SK-N-SH (cell line): ENCODE measurements at regions not wholly inside any gene's neighbourhood (a gene's known extent, or its start where the extent isn't known, plus 50 kb on each side); places are given as distances from the start of the nearest gene placed in this dataset.

Experiments
- CTCF ChIA-PET: fragments of 300-600, 350-600 bp; formaldehyde crosslinking; extraction: SDS; loops from one replicate; lab custom pipeline; 2021; lab: Yijun Ruan, JAX
- POLR2A ChIA-PET: fragments of 350-600 bp; sonication (Branson Sonifier 250); formaldehyde crosslinking; extraction: SDS; loops from one replicate; lab custom pipeline; 2020; ENCODE audit warnings: antibody characterized with exemption, inconsistent platforms; lab: Yijun Ruan, JAX
- DNase-seq: peaks from one replicate; pipeline ENCODE4 v3.0.0; 2012
- H2AFZ ChIP-seq: fragments of 200-600 bp; sonication (generic); 2 replicates; pipeline ENCODE4 v1.8.1; 2016; ENCODE audit warnings: antibody characterized with exemption, mild to moderate bottlenecking, low read depth
- H3F3A ChIP-seq: fragments of 200-600 bp; sonication (generic); replicated peaks from 2 replicates; pipeline ENCODE3; 2016; ENCODE audit warnings: antibody characterized with exemption, mild to moderate bottlenecking; ENCODE audit not compliant: insufficient read depth
- H3K27ac ChIP-seq, 2 experiments: fragments of 200-500 bp in 1 of 2; fragments of 200-600 bp in 1 of 2; sonication (Bioruptor generic) in 1 of 2; sonication (generic), shearing (Covaris generic) in 1 of 2; 2 replicates each; pipeline versions ENCODE4 v1.5.1 to v1.6.1; 2014 to 2016; ENCODE audit warnings: low read depth in 2 of 2, inconsistent platforms in 1 of 2, low read length in 1 of 2, mild to moderate bottlenecking in 1 of 2, mixed read lengths in 1 of 2
- H3K27me3 ChIP-seq: fragments of 200-600 bp; sonication (generic), shearing (Covaris generic); 2 replicates; pipeline ENCODE4 v1.6.1; 2016; ENCODE audit warnings: mixed run types; ENCODE audit not compliant: insufficient read depth
- H3K36me3 ChIP-seq, 2 experiments: fragments of 200-500 bp in 1 of 2; fragments of 200-600 bp in 1 of 2; sonication (Bioruptor generic) in 1 of 2; sonication (generic) in 1 of 2; replicated peaks in 1 of 2; 2 replicates each; pipeline versions ENCODE3 to v1.5.1; 2014 to 2016; ENCODE audit warnings: low read length in 1 of 2, mild to moderate bottlenecking in 1 of 2; ENCODE audit not compliant: insufficient read depth in 2 of 2, control insufficient read depth in 1 of 2
- H3K4me1 ChIP-seq, 2 experiments: fragments of 200-500 bp in 1 of 2; fragments of 200-600 bp in 1 of 2; sonication (Bioruptor generic) in 1 of 2; sonication (generic), shearing (Covaris generic) in 1 of 2; 2 replicates each; pipeline versions ENCODE4 v1.5.1 to v1.6.1; 2014 to 2016; ENCODE audit warnings: low read depth in 1 of 2, low read length in 1 of 2, mixed run types in 1 of 2; ENCODE audit not compliant: insufficient read depth in 2 of 2, control insufficient read depth in 1 of 2
- H3K4me2 ChIP-seq: fragments of 200-600 bp; sonication (generic), shearing (Covaris generic); 2 replicates; pipeline ENCODE4 v1.6.1; 2017; ENCODE audit warnings: mixed run types
- H3K4me3 ChIP-seq, 2 experiments: fragments of 200-500 bp in 1 of 2; fragments of 200-600 bp in 1 of 2; sonication (Bioruptor generic) in 1 of 2; sonication (generic), shearing (Covaris generic) in 1 of 2; 2 replicates each; pipeline versions ENCODE4 v1.5.1 to v1.8.1; 2014 to 2016; ENCODE audit warnings: low read depth in 2 of 2, inconsistent platforms in 1 of 2, low read length in 1 of 2, mild to moderate bottlenecking in 1 of 2, mixed read lengths in 1 of 2, moderate library complexity in 1 of 2
- H3K79me2 ChIP-seq: fragments of 200-600 bp; sonication (generic); 2 replicates; pipeline ENCODE4 v1.8.1; 2017; ENCODE audit warnings: mild to moderate bottlenecking; ENCODE audit not compliant: insufficient read depth
- H3K9ac ChIP-seq: fragments of 200-600 bp; sonication (generic); 2 replicates; pipeline ENCODE4 v1.6.1; 2017; ENCODE audit warnings: mixed run types
- H3K9me2 ChIP-seq: fragments of 200-600 bp; sonication (generic); 2 replicates; pipeline ENCODE4 v1.6.1; 2017; ENCODE audit warnings: mixed run types
- H3K9me3 ChIP-seq: fragments of 200-600 bp; sonication (generic); 2 replicates; pipeline ENCODE4 v1.6.1; 2017; ENCODE audit warnings: mixed run types, mild to moderate bottlenecking, moderate library complexity
- H4K20me1 ChIP-seq: fragments of 200-600 bp; sonication (generic); 2 replicates; pipeline ENCODE4 v1.6.1; 2017; ENCODE audit warnings: mild to moderate bottlenecking, mixed run types; ENCODE audit not compliant: insufficient read depth
- CHD2 ChIP-seq: fragments of 150-350 bp; IDR thresholded peaks from 2 replicates; pipeline ENCODE4 v1.6.1; 2018; ENCODE audit warnings: low read length; ENCODE audit not compliant: partially characterized antibody
- EZH2phosphoT487 ChIP-seq: fragments of 200-600 bp; sonication (generic); IDR thresholded peaks from 2 replicates; pipeline ENCODE4 v1.6.1; 2017; ENCODE audit warnings: low read depth, mixed run types, mild to moderate bottlenecking, antibody characterized with exemption, moderate library complexity, borderline replicate concordance
- FOXJ3 ChIP-seq: sonication (generic); formaldehyde crosslinking; IDR thresholded peaks from 2 replicates; pipeline ENCODE4 v1.5.1; 2020; ENCODE audit warnings: mild to moderate bottlenecking, missing genetic modification reagents
- GABPA ChIP-seq: IDR thresholded peaks from 2 replicates; pipeline ENCODE4 v1.4.0; 2012; ENCODE audit warnings: low read depth, mild to moderate bottlenecking
- GATA2 ChIP-seq: sonication (generic); formaldehyde crosslinking; IDR thresholded peaks from 2 replicates; pipeline ENCODE4 v1.5.0; 2020; ENCODE audit warnings: mild to moderate bottlenecking, missing genetic modification reagents
- RFX5 ChIP-seq: IDR thresholded peaks from 2 replicates; pipeline ENCODE4 v1.6.1; 2012; ENCODE audit warnings: mild to moderate bottlenecking, improper control_type of control experiment, low read length
- RXRA ChIP-seq: IDR thresholded peaks from 2 replicates; pipeline ENCODE4 v1.4.0; 2012; ENCODE audit warnings: low read depth, mild to moderate bottlenecking, borderline replicate concordance
- SIN3A ChIP-seq: IDR thresholded peaks from 2 replicates; pipeline ENCODE4 v1.6.1; 2012; ENCODE audit warnings: low read depth, mild to moderate bottlenecking, low read length, moderate library complexity, borderline replicate concordance
- SMC3 ChIP-seq: IDR thresholded peaks from 2 replicates; pipeline ENCODE4 v1.6.1; 2012; ENCODE audit warnings: low read depth, low read length, improper control_type of control experiment
- TAF1 ChIP-seq: IDR thresholded peaks from 2 replicates; pipeline ENCODE4 v1.6.1; 2012; ENCODE audit warnings: low read depth, mild to moderate bottlenecking, low read length, moderate library complexity, borderline replicate concordance
- TEAD4 ChIP-seq: IDR thresholded peaks from 2 replicates; pipeline ENCODE4 v1.4.0; 2012; ENCODE audit warnings: mild to moderate bottlenecking, borderline replicate concordance; ENCODE audit not compliant: insufficient read depth
- YY1 ChIP-seq: IDR thresholded peaks from 2 replicates; pipeline ENCODE4 v1.4.0; 2012; ENCODE audit warnings: low read depth, mild to moderate bottlenecking
- WGBS: methylation state at CpG from one replicate; pipeline ENCODE4 v1.1.6; 2017; ENCODE audit warnings: low lambda C conversion rate; 5-methylcytosine and 5-hydroxymethylcytosine counted together
- TF ChIP-seq, protein P1 (sequence below): IDR thresholded peaks from 2 replicates; pipeline ENCODE4 v1.4.0; 2012; ENCODE audit warnings: low read depth, borderline replicate concordance
- TF ChIP-seq, protein P2 (sequence below): fragments of 150-350 bp; IDR thresholded peaks from 2 replicates; pipeline ENCODE4 v1.6.1; 2016; ENCODE audit warnings: mild to moderate bottlenecking, low read depth, low read length
- TF ChIP-seq, protein P3 (sequence below): IDR thresholded peaks from 2 replicates; pipeline ENCODE4 v1.4.0; 2012; ENCODE audit warnings: low read depth, borderline replicate concordance
- TF ChIP-seq, protein P4 (sequence below): fragments of 200-600 bp; sonication (generic); IDR thresholded peaks from 2 replicates; pipeline ENCODE4 v1.6.1; 2017; ENCODE audit warnings: antibody characterized with exemption, mild to moderate bottlenecking, moderate library complexity
- TF ChIP-seq, protein P5 (sequence below): IDR thresholded peaks from 2 replicates; pipeline ENCODE4 v1.6.1; 2012; ENCODE audit warnings: mild to moderate bottlenecking, low read depth, low read length, moderate library complexity

DNA sequence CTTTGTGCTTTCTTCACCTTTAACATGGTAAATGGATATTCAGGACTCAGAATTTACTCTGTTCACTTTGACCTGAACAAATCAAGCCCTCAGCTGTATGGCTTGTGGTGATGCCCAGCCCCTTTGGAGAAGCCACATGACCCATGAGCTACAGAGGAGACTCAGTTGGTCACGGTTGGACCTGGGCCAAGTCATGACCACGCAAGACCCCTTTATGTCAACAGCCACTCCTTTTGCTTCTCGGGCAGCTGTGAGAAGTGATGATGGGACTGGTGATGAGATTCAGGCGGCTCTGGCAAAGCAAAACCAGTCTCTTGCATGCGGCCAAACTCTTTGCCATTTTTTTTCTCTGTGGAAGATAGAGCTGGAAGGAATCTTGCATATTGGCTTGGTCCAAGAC is 96.5 kb upstream of the AJAP1 start:
- H3K27ac ChIP-seq = no peak overlapping the region
- ChIA-PET POLR2A (no interaction called here), CTCF (interaction anchor here (0.6 to 1.0 kb wide), 3 partner anchors 11 to 605 kb away, joined by 3 read pairs; no protein-coding TSS in a partner anchor)
- H3K79me2 ChIP-seq = no peaks in the 10 kb centered on the region
- H3K4me3 ChIP-seq = no peak overlapping the region
- H3K9ac ChIP-seq = no peak overlapping the region
- H3K4me1 ChIP-seq = no peaks in the 10 kb centered on the region
- no peak overlapping the region for H3K4me2 ChIP-seq
- no peaks in the 10 kb centered on the region for H4K20me1 ChIP-seq
- no peak overlapping the region for H2AFZ ChIP-seq
- TF ChIP-seq EZH2phosphoT487 (no peak), RFX5 (no peak), TEAD4 (no peak), CHD2 (no peak)
- TF ChIP-seq, protein P1, sequence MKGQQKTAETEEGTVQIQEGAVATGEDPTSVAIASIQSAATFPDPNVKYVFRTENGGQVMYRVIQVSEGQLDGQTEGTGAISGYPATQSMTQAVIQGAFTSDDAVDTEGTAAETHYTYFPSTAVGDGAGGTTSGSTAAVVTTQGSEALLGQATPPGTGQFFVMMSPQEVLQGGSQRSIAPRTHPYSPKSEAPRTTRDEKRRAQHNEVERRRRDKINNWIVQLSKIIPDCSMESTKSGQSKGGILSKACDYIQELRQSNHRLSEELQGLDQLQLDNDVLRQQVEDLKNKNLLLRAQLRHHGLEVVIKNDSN = no peak
- TF ChIP-seq, protein P2, sequence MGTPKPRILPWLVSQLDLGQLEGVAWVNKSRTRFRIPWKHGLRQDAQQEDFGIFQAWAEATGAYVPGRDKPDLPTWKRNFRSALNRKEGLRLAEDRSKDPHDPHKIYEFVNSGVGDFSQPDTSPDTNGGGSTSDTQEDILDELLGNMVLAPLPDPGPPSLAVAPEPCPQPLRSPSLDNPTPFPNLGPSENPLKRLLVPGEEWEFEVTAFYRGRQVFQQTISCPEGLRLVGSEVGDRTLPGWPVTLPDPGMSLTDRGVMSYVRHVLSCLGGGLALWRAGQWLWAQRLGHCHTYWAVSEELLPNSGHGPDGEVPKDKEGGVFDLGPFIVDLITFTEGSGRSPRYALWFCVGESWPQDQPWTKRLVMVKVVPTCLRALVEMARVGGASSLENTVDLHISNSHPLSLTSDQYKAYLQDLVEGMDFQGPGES = no peak
- TF ChIP-seq, protein P3, sequence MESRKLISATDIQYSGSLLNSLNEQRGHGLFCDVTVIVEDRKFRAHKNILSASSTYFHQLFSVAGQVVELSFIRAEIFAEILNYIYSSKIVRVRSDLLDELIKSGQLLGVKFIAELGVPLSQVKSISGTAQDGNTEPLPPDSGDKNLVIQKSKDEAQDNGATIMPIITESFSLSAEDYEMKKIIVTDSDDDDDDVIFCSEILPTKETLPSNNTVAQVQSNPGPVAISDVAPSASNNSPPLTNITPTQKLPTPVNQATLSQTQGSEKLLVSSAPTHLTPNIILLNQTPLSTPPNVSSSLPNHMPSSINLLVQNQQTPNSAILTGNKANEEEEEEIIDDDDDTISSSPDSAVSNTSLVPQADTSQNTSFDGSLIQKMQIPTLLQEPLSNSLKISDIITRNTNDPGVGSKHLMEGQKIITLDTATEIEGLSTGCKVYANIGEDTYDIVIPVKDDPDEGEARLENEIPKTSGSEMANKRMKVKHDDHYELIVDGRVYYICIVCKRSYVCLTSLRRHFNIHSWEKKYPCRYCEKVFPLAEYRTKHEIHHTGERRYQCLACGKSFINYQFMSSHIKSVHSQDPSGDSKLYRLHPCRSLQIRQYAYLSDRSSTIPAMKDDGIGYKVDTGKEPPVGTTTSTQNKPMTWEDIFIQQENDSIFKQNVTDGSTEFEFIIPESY = no peak
- H3K9me2 ChIP-seq = no peaks in the 10 kb centered on the region
- H3K27me3 ChIP-seq = no peaks in the 10 kb centered on the region
- H3F3A ChIP-seq = no peaks in the 10 kb centered on the region
- H3K36me3 ChIP-seq = no peaks in the 10 kb centered on the region
- WGBS = 17% methylated on average over 4 of the region's 5 CpGs
- H3K9me3 ChIP-seq = no peaks in the 10 kb centered on the region
- no peak for DNase-seq

DNA sequence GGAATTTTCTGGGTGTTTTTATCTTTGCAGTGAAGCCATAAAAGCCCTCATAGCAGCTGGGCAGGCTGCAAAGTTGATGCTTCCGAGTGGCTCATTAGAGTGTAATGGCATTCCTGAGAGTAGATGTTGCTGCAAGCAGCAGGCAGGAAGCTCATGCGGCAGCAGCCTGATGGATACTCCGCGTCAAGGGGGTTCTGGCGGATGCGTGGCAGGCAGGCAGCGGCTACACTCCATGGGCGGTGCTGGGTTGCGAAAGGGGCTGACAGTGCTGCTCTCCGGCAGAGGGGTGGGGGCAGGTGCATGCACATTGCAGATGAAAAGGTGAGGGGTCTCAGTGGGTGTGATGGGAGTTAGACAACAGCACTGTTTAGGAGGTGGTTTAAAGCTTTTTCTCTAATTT is 93.2 kb upstream of the AJAP1 start:
- no peaks in the 10 kb centered on the region for H3F3A ChIP-seq
- H2AFZ ChIP-seq = no peak overlapping the region
- H3K36me3 ChIP-seq = no peaks in the 10 kb centered on the region
- H4K20me1 ChIP-seq = no peaks in the 10 kb centered on the region
- H3K9ac ChIP-seq = no peak overlapping the region
- H3K27me3 ChIP-seq = no peaks in the 10 kb centered on the region
- no peak overlapping the region for H3K4me2 ChIP-seq
- H3K27ac ChIP-seq = no peak overlapping the region
- H3K4me3 ChIP-seq = no peak overlapping the region
- H3K9me2 ChIP-seq = no peaks in the 10 kb centered on the region
- TF ChIP-seq, protein P4, sequence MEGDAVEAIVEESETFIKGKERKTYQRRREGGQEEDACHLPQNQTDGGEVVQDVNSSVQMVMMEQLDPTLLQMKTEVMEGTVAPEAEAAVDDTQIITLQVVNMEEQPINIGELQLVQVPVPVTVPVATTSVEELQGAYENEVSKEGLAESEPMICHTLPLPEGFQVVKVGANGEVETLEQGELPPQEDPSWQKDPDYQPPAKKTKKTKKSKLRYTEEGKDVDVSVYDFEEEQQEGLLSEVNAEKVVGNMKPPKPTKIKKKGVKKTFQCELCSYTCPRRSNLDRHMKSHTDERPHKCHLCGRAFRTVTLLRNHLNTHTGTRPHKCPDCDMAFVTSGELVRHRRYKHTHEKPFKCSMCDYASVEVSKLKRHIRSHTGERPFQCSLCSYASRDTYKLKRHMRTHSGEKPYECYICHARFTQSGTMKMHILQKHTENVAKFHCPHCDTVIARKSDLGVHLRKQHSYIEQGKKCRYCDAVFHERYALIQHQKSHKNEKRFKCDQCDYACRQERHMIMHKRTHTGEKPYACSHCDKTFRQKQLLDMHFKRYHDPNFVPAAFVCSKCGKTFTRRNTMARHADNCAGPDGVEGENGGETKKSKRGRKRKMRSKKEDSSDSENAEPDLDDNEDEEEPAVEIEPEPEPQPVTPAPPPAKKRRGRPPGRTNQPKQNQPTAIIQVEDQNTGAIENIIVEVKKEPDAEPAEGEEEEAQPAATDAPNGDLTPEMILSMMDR = no peak
- TF ChIP-seq YY1 (no peak), GABPA (no peak), TAF1 (no peak), GATA2 (CRISPR knock-in tag) (no peak), SMC3 (no peak), RXRA (no peak), RFX5 (no peak), FOXJ3 (CRISPR knock-in tag) (no peak), SIN3A (no peak), EZH2phosphoT487 (no peak)
- TF ChIP-seq, protein P5, sequence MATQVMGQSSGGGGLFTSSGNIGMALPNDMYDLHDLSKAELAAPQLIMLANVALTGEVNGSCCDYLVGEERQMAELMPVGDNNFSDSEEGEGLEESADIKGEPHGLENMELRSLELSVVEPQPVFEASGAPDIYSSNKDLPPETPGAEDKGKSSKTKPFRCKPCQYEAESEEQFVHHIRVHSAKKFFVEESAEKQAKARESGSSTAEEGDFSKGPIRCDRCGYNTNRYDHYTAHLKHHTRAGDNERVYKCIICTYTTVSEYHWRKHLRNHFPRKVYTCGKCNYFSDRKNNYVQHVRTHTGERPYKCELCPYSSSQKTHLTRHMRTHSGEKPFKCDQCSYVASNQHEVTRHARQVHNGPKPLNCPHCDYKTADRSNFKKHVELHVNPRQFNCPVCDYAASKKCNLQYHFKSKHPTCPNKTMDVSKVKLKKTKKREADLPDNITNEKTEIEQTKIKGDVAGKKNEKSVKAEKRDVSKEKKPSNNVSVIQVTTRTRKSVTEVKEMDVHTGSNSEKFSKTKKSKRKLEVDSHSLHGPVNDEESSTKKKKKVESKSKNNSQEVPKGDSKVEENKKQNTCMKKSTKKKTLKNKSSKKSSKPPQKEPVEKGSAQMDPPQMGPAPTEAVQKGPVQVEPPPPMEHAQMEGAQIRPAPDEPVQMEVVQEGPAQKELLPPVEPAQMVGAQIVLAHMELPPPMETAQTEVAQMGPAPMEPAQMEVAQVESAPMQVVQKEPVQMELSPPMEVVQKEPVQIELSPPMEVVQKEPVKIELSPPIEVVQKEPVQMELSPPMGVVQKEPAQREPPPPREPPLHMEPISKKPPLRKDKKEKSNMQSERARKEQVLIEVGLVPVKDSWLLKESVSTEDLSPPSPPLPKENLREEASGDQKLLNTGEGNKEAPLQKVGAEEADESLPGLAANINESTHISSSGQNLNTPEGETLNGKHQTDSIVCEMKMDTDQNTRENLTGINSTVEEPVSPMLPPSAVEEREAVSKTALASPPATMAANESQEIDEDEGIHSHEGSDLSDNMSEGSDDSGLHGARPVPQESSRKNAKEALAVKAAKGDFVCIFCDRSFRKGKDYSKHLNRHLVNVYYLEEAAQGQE = no peak
- TF ChIP-seq, protein P1 = no peak
- 48% methylated on average over 6 of the region's 10 CpGs for WGBS
- H3K4me1 ChIP-seq = no peaks in the 10 kb centered on the region
- no peak for DNase-seq
- ChIA-PET CTCF (no interaction called here), POLR2A (no interaction called here)
- no peaks in the 10 kb centered on the region for H3K79me2 ChIP-seq
- no peaks in the 10 kb centered on the region for H3K9me3 ChIP-seq
